ENCODE measurements at regions not wholly inside any gene's neighbourhood (a gene's known extent, or its start where the extent isn't known, plus 50 kb on each side); places are given as distances from the start of the nearest gene placed in this dataset.

DNA sequence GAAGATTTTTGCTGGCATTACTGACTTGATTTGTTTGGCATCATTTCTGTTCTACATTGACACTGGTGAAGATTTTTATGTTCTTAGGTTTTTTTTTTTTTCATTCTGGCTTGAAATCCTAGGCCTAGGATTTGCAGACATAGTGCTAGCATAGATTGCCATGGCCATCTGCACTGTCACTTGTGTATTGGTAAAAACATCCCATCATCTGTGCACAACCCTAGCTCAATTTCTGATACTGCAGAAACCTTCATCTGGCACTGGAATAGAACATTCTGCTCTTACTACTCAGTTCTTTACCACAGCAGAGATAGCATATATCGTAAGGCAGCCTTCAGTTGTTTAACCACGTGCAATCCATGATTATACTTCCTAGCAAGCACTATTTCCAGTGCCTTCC lies 111.5 kb upstream of the IL15 start:
- Histone ChIP-seq H3K14ac (ENCODE audit: insufficient read length) (no peak overlapping the region), H2AFZ (ENCODE audit: low read length) (no peak overlapping the region), H3K18ac (ENCODE audit: extremely low read depth, low read length) (no peak overlapping the region), H3K9me3 (ENCODE audit: insufficient read depth in 2 of 2, low read depth in 1 of 2, low read length in 1 of 2) (no peaks in the 10 kb centered on the region; a peak in 1 of 4 replicates), H3K56ac (replicated peaks; ENCODE audit: insufficient read length, low read depth, low read length) (no peak overlapping the region), H3K4me3 (ENCODE audit: extremely low read depth in 1 of 4, insufficient read depth in 2 of 4, low read depth in 3 of 4, low read length in 4 of 4) (no peak overlapping the region), H2BK15ac (ENCODE audit: low read length) (no peak overlapping the region), H3K4me1 (replicated peaks in 1 of 4; ENCODE audit: control insufficient read depth in 3 of 4, insufficient read depth in 4 of 4, low read length in 3 of 4) (no peaks in the 10 kb centered on the region), H2BK12ac (ENCODE audit: low read depth, low read length) (no peak overlapping the region), H4K91ac (replicated peaks; ENCODE audit: insufficient read length, low read length) (no peak overlapping the region), H3K36me3 (ENCODE audit: control insufficient read depth in 2 of 4, insufficient read depth in 4 of 4, low read length in 3 of 4) (no peaks in the 10 kb centered on the region), H2BK120ac (replicated peaks; ENCODE audit: low read depth, low read length) (no peak overlapping the region), H3K9ac (replicated peaks in 1 of 4; ENCODE audit: extremely low read depth in 1 of 4, low read depth in 3 of 4, low read length in 3 of 4) (no peak overlapping the region), H4K8ac (ENCODE audit: extremely low read depth, insufficient read depth, low read length) (no peak overlapping the region), H3K79me2 (ENCODE audit: control insufficient read depth in 1 of 2, insufficient read depth in 2 of 2, low read length in 2 of 2) (no peaks in the 10 kb centered on the region), H4K5ac (ENCODE audit: insufficient read length, low read depth, low read length) (no peak overlapping the region), H3K27me3 (replicated peaks in 1 of 4; ENCODE audit: control insufficient read depth in 3 of 4, extremely low read depth in 1 of 4, insufficient read depth in 3 of 4, low read length in 3 of 4) (no peaks in the 10 kb centered on the region), H2BK5ac (ENCODE audit: low read depth, low read length) (no peak overlapping the region), H4K20me1 (replicated peaks in 1 of 2; ENCODE audit: control insufficient read depth in 1 of 2, insufficient read depth in 2 of 2, low read length in 2 of 2) (no peaks in the 10 kb centered on the region), H2BK20ac (ENCODE audit: low read length) (no peak overlapping the region), H3K79me1 (ENCODE audit: low read depth, low read length) (no peaks in the 10 kb centered on the region), H2AK5ac (ENCODE audit: low read depth, low read length) (no peak overlapping the region), H3K27ac (ENCODE audit: low read depth, low read length) (no peak overlapping the region), H3K4ac (replicated peaks; ENCODE audit: insufficient read length, low read depth, low read length) (no peak overlapping the region), H3K4me2 (ENCODE audit: insufficient read depth in 1 of 2, low read depth in 2 of 2, low read length in 2 of 2) (no peak overlapping the region), H3K23ac (ENCODE audit: insufficient read length) (no peak overlapping the region), H3K23me2 (ENCODE audit: low read depth, low read length) (no peaks in the 10 kb centered on the region)
- FAIRE-seq (no peak), DNase-seq (ENCODE audit: low read depth in 1 of 2, low spot score in 2 of 2) (no peak)
- 83% methylated on average over 2 of the region's 2 CpGs; no CpG with 5 or more reads in 1 of the 2 experiments for WGBS, 2 experiments (ENCODE audit: extremely low coverage in 1 of 2, insufficient coverage in 1 of 2, insufficient read length in 1 of 2, insufficient replicate concordance in 2 of 2, low coverage in 1 of 2, low lambda C conversion rate in 2 of 2, missing lambda C conversion rate in 1 of 2)
- CTCF ChIA-PET (ENCODE audit: partially characterized antibody) = no interaction called here
- POLR2A ChIA-PET (ENCODE audit: partially characterized antibody) = no interaction called here
- no peak for TF ChIP-seq KDM5A (IDR thresholded peaks at IDR 0.05; ENCODE audit: low read length)
- no peak for TF ChIP-seq CBX8 (IDR thresholded peaks at IDR 0.05; ENCODE audit: borderline replicate concordance, low read depth, low read length)
- no peak for TF ChIP-seq FOSL1 (IDR thresholded peaks at IDR 0.05; ENCODE audit: insufficient read depth, low read depth, low read length)
- no peak for TF ChIP-seq PHF8 (conservative IDR thresholded peaks at IDR 0.05; ENCODE audit: low read depth, low read length)
- TF ChIP-seq CEBPB (IDR thresholded peaks at IDR 0.05; ENCODE audit: low read depth, low read length) = no peak
- no peak for TF ChIP-seq BRCA1 (IDR thresholded peaks at IDR 0.05; ENCODE audit: low read depth, low read length)
- TF ChIP-seq E2F6 (IDR thresholded peaks at IDR 0.05) = no peak
- TF ChIP-seq JUN (IDR thresholded peaks at IDR 0.05; ENCODE audit: low read depth, low read length) = no peak
- no peak for TF ChIP-seq RFX5 (IDR thresholded peaks at IDR 0.05; ENCODE audit: borderline replicate concordance, low read depth, low read length)
- TF ChIP-seq SP1 (IDR thresholded peaks at IDR 0.05; ENCODE audit: low read depth, low read length) = no peak
- TF ChIP-seq TAF1 (IDR thresholded peaks at IDR 0.05; ENCODE audit: low read depth, low read length) = no peak
- no peak for TF ChIP-seq GTF2F1 (IDR thresholded peaks at IDR 0.05; ENCODE audit: borderline replicate concordance, low read depth, low read length)
- TF ChIP-seq RBBP5 (IDR thresholded peaks at IDR 0.05; ENCODE audit: borderline replicate concordance, low read depth, low read length) = no peak
- TF ChIP-seq YY1 (IDR thresholded peaks at IDR 0.05; ENCODE audit: low read depth, low read length) = no peak

Data from H1 (cell line).